H9 (cell line): ENCODE measurements at regions not wholly inside any gene's neighbourhood (a gene's known extent, or its start where the extent isn't known, plus 50 kb on each side); places are given as distances from the start of the nearest gene placed in this dataset.

ENCODE experiments used
- DNase-seq: peaks from one replicate; pipeline ENCODE4 v3.0.0-alpha.2; 2017
- H2AFZ ChIP-seq: one replicate; pipeline ENCODE4 v1.6.1; 2013; ENCODE audit warnings: mild to moderate bottlenecking, low read length, control low read depth, moderate library complexity
- H2AK5ac ChIP-seq: 2 replicates; pipeline ENCODE4 v1.6.1; 2013; ENCODE audit warnings: low read length, control low read depth, mixed read lengths; ENCODE audit not compliant: insufficient read length
- H2BK120ac ChIP-seq: one replicate; pipeline ENCODE4 v1.6.1; 2013; ENCODE audit warnings: low read depth, mild to moderate bottlenecking, low read length, control low read depth, inconsistent platforms; ENCODE audit not compliant: poor library complexity, severe bottlenecking
- H2BK12ac ChIP-seq: 2 replicates; pipeline ENCODE4 v1.6.1; 2013; ENCODE audit warnings: low read length, control low read depth, mixed read lengths, low read depth; ENCODE audit not compliant: insufficient read length
- H2BK15ac ChIP-seq: 2 replicates; pipeline ENCODE4 v1.6.1; 2013; ENCODE audit warnings: low read depth, low read length, control low read depth
- H2BK20ac ChIP-seq: one replicate; pipeline ENCODE4 v1.6.1; 2013; ENCODE audit warnings: low read depth, mild to moderate bottlenecking, low read length, control low read depth, inconsistent platforms; ENCODE audit not compliant: poor library complexity, severe bottlenecking
- H2BK5ac ChIP-seq: 2 replicates; pipeline ENCODE4 v1.6.1; 2013; ENCODE audit warnings: low read length, control low read depth, mixed read lengths; ENCODE audit not compliant: insufficient read length
- H3K14ac ChIP-seq: 2 replicates; pipeline ENCODE4 v1.6.1; 2013; ENCODE audit warnings: low read length, control low read depth; ENCODE audit not compliant: insufficient read depth
- H3K18ac ChIP-seq: 2 replicates; pipeline ENCODE4 v1.6.1; 2013; ENCODE audit warnings: low read depth, mild to moderate bottlenecking, mixed read lengths, low read length, control low read depth; ENCODE audit not compliant: insufficient read length
- H3K23ac ChIP-seq: 2 replicates; pipeline ENCODE4 v1.6.1; 2013; ENCODE audit warnings: low read length, control low read depth, mixed read lengths, low read depth; ENCODE audit not compliant: insufficient read length
- H3K23me2 ChIP-seq: 2 replicates; pipeline ENCODE4 v1.6.1; 2013; ENCODE audit warnings: low read depth, mild to moderate bottlenecking, mixed read lengths, low read length, control low read depth; ENCODE audit not compliant: insufficient read length, poor library complexity, severe bottlenecking
- H3K27ac ChIP-seq: 2 replicates; pipeline ENCODE4 v1.5.1; 2013; ENCODE audit warnings: low read length, control low read depth, mixed read lengths, low read depth; ENCODE audit not compliant: insufficient read length
- H3K27me3 ChIP-seq: 2 replicates; pipeline ENCODE4 v1.6.1; 2013; ENCODE audit warnings: low read length, control low read depth, inconsistent platforms; ENCODE audit not compliant: insufficient read depth
- H3K4ac ChIP-seq: 2 replicates; pipeline ENCODE4 v1.6.1; 2013; ENCODE audit warnings: low read depth, mild to moderate bottlenecking, control low read depth, inconsistent platforms, low read length, moderate library complexity
- H3K4me1 ChIP-seq: 2 replicates; pipeline ENCODE4 v1.6.1; 2013; ENCODE audit warnings: low read length, control low read depth, inconsistent platforms; ENCODE audit not compliant: insufficient read depth
- H3K4me2 ChIP-seq: 2 replicates; pipeline ENCODE4 v1.6.1; 2013; ENCODE audit warnings: low read length, control low read depth, mixed read lengths; ENCODE audit not compliant: insufficient read length, insufficient read depth
- H3K56ac ChIP-seq: 2 replicates; pipeline ENCODE4 v1.6.1; 2013; ENCODE audit warnings: low read depth, mild to moderate bottlenecking, mixed read lengths, low read length, control low read depth; ENCODE audit not compliant: insufficient read length
- H3K79me1 ChIP-seq: 2 replicates; pipeline ENCODE4 v1.6.1; 2013; ENCODE audit warnings: low read depth, mild to moderate bottlenecking, moderate library complexity, low read length, control low read depth, inconsistent platforms; ENCODE audit not compliant: insufficient read depth, poor library complexity, severe bottlenecking
- H3K79me2 ChIP-seq: 2 replicates; pipeline ENCODE4 v1.6.1; 2013; ENCODE audit warnings: low read length, control low read depth, inconsistent platforms; ENCODE audit not compliant: insufficient read depth
- H3K9ac ChIP-seq: 2 replicates; pipeline ENCODE4 v1.6.1; 2013; ENCODE audit warnings: low read length, control low read depth, mixed read lengths; ENCODE audit not compliant: insufficient read length; ENCODE audit errors: extremely low read depth
- H3K9me3 ChIP-seq: one replicate; pipeline ENCODE4 v1.6.1; 2013; ENCODE audit warnings: low read depth, low read length, inconsistent platforms; ENCODE audit not compliant: control insufficient read depth
- H3T11ph ChIP-seq: one replicate; pipeline ENCODE4 v1.6.1; 2013; ENCODE audit warnings: mild to moderate bottlenecking, low read length, control low read depth, inconsistent platforms
- H4K20me1 ChIP-seq: one replicate; pipeline ENCODE4 v1.6.1; 2013; ENCODE audit not compliant: control insufficient read depth, insufficient read length, insufficient read depth
- H4K5ac ChIP-seq: 2 replicates; pipeline ENCODE4 v1.6.1; 2013; ENCODE audit warnings: low read depth, mild to moderate bottlenecking, mixed read lengths, low read length, control low read depth; ENCODE audit not compliant: insufficient read length
- H4K8ac ChIP-seq: replicated peaks from 2 replicates; pipeline ENCODE4 v1.6.1; 2013; ENCODE audit warnings: low read length, control low read depth, mixed read lengths, low read depth; ENCODE audit not compliant: insufficient read length
- H4K91ac ChIP-seq: 2 replicates; pipeline ENCODE4 v1.6.1; 2013; ENCODE audit warnings: low read depth, mild to moderate bottlenecking, moderate library complexity, mixed read lengths, low read length, control low read depth; ENCODE audit not compliant: insufficient read length
- H3K27ac Mint-ChIP-seq, 3 experiments: 2 replicates in 2 of 3; 3 replicates in 1 of 3; pipeline ENCODE4 v1.8.0; 2020 to 2021; ENCODE audit warnings: mixed read lengths in 3 of 3, mild to moderate bottlenecking in 1 of 3, moderate library complexity in 1 of 3
- H3K27me3 Mint-ChIP-seq: 2 replicates; pipeline ENCODE4 v1.8.0; 2021; ENCODE audit warnings: low read depth, mild to moderate bottlenecking, moderate library complexity, mixed read lengths
- H3K36me3 Mint-ChIP-seq, 3 experiments: 2 replicates in 2 of 3; 3 replicates in 1 of 3; pipeline ENCODE4 v1.8.0; 2020 to 2021; ENCODE audit warnings: low read depth in 3 of 3, mixed read lengths in 3 of 3; ENCODE audit not compliant: insufficient read depth in 1 of 3
- H3K4me1 Mint-ChIP-seq, 2 experiments: 2 replicates each; pipeline ENCODE4 v1.8.0; 2020; ENCODE audit warnings: mixed read lengths in 2 of 2
- H3K4me3 Mint-ChIP-seq, 2 experiments: 2 replicates in 1 of 2; 3 replicates in 1 of 2; pipeline ENCODE4 v1.8.0; 2020 to 2021; ENCODE audit warnings: mild to moderate bottlenecking in 2 of 2, mixed read lengths in 2 of 2, moderate library complexity in 1 of 2
- H3K9me3 Mint-ChIP-seq, 2 experiments: 2 replicates in 1 of 2; 3 replicates in 1 of 2; pipeline ENCODE4 v1.8.0; 2020; ENCODE audit warnings: mild to moderate bottlenecking in 2 of 2, mixed read lengths in 2 of 2, moderate library complexity in 1 of 2
- CTCF ChIP-seq: fragments of 200-600 bp; sonication (generic); conservative IDR thresholded peaks from 3 replicates; pipeline ENCODE4 v1.8.0; 2021; ENCODE audit warnings: antibody characterized with exemption, mild to moderate bottlenecking
- WGBS: extraction: QIAGEN DNeasy Blood & Tissue Kit; methylation state at CpG from one replicate; pipeline ENCODE4 v1.1.7; 2013; ENCODE audit warnings: missing lambda C conversion rate, low lambda C conversion rate, mixed read lengths; ENCODE audit not compliant: insufficient read length; ENCODE audit errors: extremely low coverage; 5-methylcytosine and 5-hydroxymethylcytosine counted together

- DNase-seq, result no peak
- no peak overlapping the region for H3K9ac ChIP-seq
- no peak overlapping the region for H3K4me2 ChIP-seq
- no peak overlapping the region for H3K27ac ChIP-seq
- H4K8ac ChIP-seq, result no peak overlapping the region
- no peaks in the 10 kb centered on the region for H3K79me2 ChIP-seq
- no peaks in the 10 kb centered on the region for H4K20me1 ChIP-seq
- H4K5ac ChIP-seq, result no peak overlapping the region
- H3K36me3 Mint-ChIP-seq, result no peaks in the 10 kb centered on the region; a peak in 1 of 7 replicates
- no peaks in the 10 kb centered on the region for H3K79me1 ChIP-seq
- no peak overlapping the region for H2BK5ac ChIP-seq
- no peak overlapping the region for H2AK5ac ChIP-seq
- WGBS, result no CpG with 5 or more reads among the region's 4 CpGs
- no peaks in the 10 kb centered on the region for H3K9me3 ChIP-seq
- no peaks in the 10 kb centered on the region for H3K9me3 Mint-ChIP-seq
- H3K4me1 ChIP-seq, result no peaks in the 10 kb centered on the region
- H3T11ph ChIP-seq, result no peak overlapping the region
- H3K23me2 ChIP-seq, result no peaks in the 10 kb centered on the region
- H3K4me1 Mint-ChIP-seq, result peaks cover 15 to 23% of the 10 kb centered on the region in 2 experiments
- H2AFZ ChIP-seq, result no peak overlapping the region
- no peak overlapping the region for H4K91ac ChIP-seq
- H3K27me3 Mint-ChIP-seq, result peaks cover 6% of the 10 kb centered on the region
- H3K4ac ChIP-seq, result no peak overlapping the region
- no peak overlapping the region for H3K4me3 Mint-ChIP-seq
- no peak overlapping the region; a peak in 1 of 7 replicates for H3K27ac Mint-ChIP-seq
- H3K27me3 ChIP-seq, result no peaks in the 10 kb centered on the region; the same call in 1 of the 2 replicates
- H3K56ac ChIP-seq, result no peak overlapping the region
- H3K23ac ChIP-seq, result no peak overlapping the region
- H2BK120ac ChIP-seq, result no peak overlapping the region
- no peak for TF ChIP-seq CTCF
- no peak overlapping the region for H2BK15ac ChIP-seq
- H2BK20ac ChIP-seq, result no peak overlapping the region
- H3K18ac ChIP-seq, result no peak overlapping the region
- no peak overlapping the region for H3K14ac ChIP-seq
- no peak overlapping the region for H2BK12ac ChIP-seq
Observed at GRCh38 chr15:69881302-69881670, 216.4 kb downstream of the TLE3 start.
